Bronchial epithelial cell (primary cell): ENCODE measurements at regions not wholly inside any gene's neighbourhood (a gene's known extent, or its start where the extent isn't known, plus 50 kb on each side); places are given as distances from the start of the nearest gene placed in this dataset.

ENCODE experiments used
- DNase-seq: peaks from one replicate; pipeline ENCODE4 v3.0.0-alpha.2; 2010; ENCODE audit warnings: low read depth
- FAIRE-seq: peaks from 2 replicates; lab custom pipeline; 2011; peaks lifted over from hg19 to GRCh38; lab: Jason Lieb, UNC
- H3K27me3 ChIP-seq: 2 replicates; pipeline ENCODE4 v1.5.1; 2011; ENCODE audit warnings: low read length; ENCODE audit not compliant: control insufficient read depth, insufficient read depth
- H3K36me3 ChIP-seq: 2 replicates; pipeline ENCODE4 v1.5.1; 2011; ENCODE audit warnings: low read length; ENCODE audit not compliant: control insufficient read depth, insufficient read depth
- H3K4me3 ChIP-seq: 2 replicates; pipeline ENCODE4 v1.5.1; 2011; ENCODE audit warnings: mild to moderate bottlenecking, low read depth, low read length, control low read depth
- CTCF ChIP-seq: IDR thresholded peaks from 2 replicates; pipeline ENCODE4 v1.5.1; 2011; ENCODE audit warnings: mild to moderate bottlenecking, moderate library complexity, low read length, control low read depth, inconsistent platforms; ENCODE audit not compliant: insufficient read depth, severe bottlenecking

GRCh38 chr6:154914288-154914687 lies 80.8 kb upstream of the TIAM2 start:
- TF ChIP-seq CTCF: no peak
- DNase-seq (no peak), FAIRE-seq (no peak)
- Histone ChIP-seq H3K4me3 (no peak overlapping the region), H3K36me3 (no peaks in the 10 kb centered on the region), H3K27me3 (no peaks in the 10 kb centered on the region)

DNA sequence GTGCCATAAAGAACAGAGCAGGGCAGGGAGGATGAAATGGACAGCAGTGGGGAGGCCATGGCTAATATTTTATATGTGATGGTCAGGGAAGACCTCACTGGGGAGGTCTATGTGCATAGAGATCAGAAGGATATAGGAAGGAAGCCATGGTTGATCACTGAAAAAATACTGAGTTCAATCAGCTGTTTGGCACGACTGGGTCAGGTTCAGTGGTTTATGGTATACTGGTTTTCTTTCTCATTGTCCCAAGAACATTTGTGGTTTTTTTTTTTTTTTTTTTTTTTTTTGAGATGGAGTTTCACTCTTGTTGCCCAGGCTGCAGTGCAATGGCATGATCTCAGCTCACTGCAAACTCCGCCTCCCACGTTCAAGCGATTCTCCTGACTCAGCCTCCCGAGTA lies 78.3 kb upstream of the TIAM2 start:
- no peaks in the 10 kb centered on the region for H3K36me3 ChIP-seq
- DNase-seq (no peak), FAIRE-seq (no peak)
- H3K4me3 ChIP-seq: no peak overlapping the region
- TF ChIP-seq CTCF: no peak
- no peaks in the 10 kb centered on the region for H3K27me3 ChIP-seq

GRCh38 chr6:154917941-154918340 lies 77.2 kb upstream of the TIAM2 start:
- DNase-seq (no peak), FAIRE-seq (no peak)
- no peaks in the 10 kb centered on the region for H3K27me3 ChIP-seq
- TF ChIP-seq CTCF: no peak
- H3K36me3 ChIP-seq: no peaks in the 10 kb centered on the region
- H3K4me3 ChIP-seq: no peak overlapping the region

DNA sequence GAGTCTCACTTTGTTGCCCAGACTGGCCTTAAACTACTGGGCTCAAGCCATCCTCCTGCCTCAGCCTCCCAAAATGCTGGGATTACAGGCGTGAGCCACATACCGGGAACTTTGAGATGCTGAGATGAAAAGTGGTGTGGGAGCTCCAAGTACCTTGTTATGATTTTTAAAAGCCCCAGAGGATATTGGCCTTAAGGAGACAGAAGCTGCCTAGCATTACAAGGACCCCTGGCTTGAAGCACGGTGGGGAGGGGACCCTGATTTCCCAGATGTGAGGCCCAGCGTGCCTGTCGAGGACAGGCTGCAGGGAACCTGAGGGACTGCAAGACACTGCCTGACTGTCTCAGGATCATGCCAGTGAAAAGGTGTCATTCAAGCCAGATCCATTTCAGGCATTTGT lies 75.3 kb upstream of the TIAM2 start:
- Histone ChIP-seq H3K36me3 (no peaks in the 10 kb centered on the region), H3K4me3 (no peak overlapping the region), H3K27me3 (no peaks in the 10 kb centered on the region)
- DNase-seq: no peak
- no peak for FAIRE-seq
- TF ChIP-seq CTCF: no peak

GRCh38 chr6:154920495-154921200 lies 74.5 kb upstream of the TIAM2 start:
- no peak overlapping the region for H3K4me3 ChIP-seq
- no peaks in the 10 kb centered on the region for H3K27me3 ChIP-seq
- TF ChIP-seq CTCF: no peak
- no peaks in the 10 kb centered on the region for H3K36me3 ChIP-seq
- FAIRE-seq: no peak
- DNase-seq: no peak

DNA sequence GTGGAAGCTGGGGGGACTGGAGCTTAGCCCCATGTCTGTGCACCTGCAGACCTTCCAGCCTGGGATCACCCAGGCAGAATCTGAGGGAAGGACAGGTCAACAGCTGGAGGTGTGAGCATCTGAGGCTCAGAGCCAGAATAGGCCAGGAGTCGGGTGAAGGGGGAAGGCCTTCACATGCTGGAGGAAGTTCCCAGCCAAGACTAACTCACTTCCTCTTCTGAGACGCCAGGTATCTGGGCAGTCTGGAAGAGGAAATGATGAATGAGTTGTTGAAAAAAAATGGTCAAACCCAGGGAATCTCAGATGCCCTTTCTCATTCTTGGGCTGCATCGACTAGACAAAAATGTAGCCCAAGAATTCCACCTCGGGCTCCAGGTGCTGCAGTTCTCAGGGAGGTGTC lies 73.6 kb upstream of the TIAM2 start:
- Histone ChIP-seq H3K4me3 (no peak overlapping the region), H3K27me3 (no peaks in the 10 kb centered on the region), H3K36me3 (no peaks in the 10 kb centered on the region)
- FAIRE-seq (no peak), DNase-seq (peak; percentile 15)
- TF ChIP-seq CTCF: no peak
